ENCODE measurements at regions not wholly inside any gene's neighbourhood (a gene's known extent, or its start where the extent isn't known, plus 50 kb on each side); places are given as distances from the start of the nearest gene placed in this dataset.

GRCh38 chr13:83557845-83558244 lies 324.4 kb downstream of the SLITRK1 start:
- Histone ChIP-seq H3K27me3 (replicated peaks) (no peaks in the 10 kb centered on the region), H3K36me3 (replicated peaks) (no peaks in the 10 kb centered on the region), H3K27ac (no peak overlapping the region), H3K4me3 (ENCODE audit: low read depth, low read length) (no peak overlapping the region)
- no peak for DNase-seq
- TF ChIP-seq CTCF (IDR thresholded peaks at IDR 0.05; ENCODE audit: low read depth, low read length, missing control alignments), result no peak
- in situ Hi-C loops (cut with HindIII; ENCODE audit: low pct_ligation_motif_present, low sequenced_read_pairs), result no loop called here

GRCh38 chr13:83549671-83550070 lies 332.6 kb downstream of the SLITRK1 start:
- no peak overlapping the region for H3K27ac ChIP-seq
- no peaks in the 10 kb centered on the region for H3K27me3 ChIP-seq (replicated peaks)
- DNase-seq, result no peak
- H3K36me3 ChIP-seq (replicated peaks), result no peaks in the 10 kb centered on the region
- TF ChIP-seq CTCF (IDR thresholded peaks at IDR 0.05; ENCODE audit: low read depth, low read length, missing control alignments), result no peak
- H3K4me3 ChIP-seq (ENCODE audit: low read depth, low read length), result no peak overlapping the region
- in situ Hi-C loops (cut with HindIII; ENCODE audit: low pct_ligation_motif_present, low sequenced_read_pairs), result no loop called here

- Histone ChIP-seq H3K36me3 (replicated peaks) (no peaks in the 10 kb centered on the region), H3K27me3 (replicated peaks) (no peaks in the 10 kb centered on the region), H3K27ac (no peak overlapping the region), H3K4me3 (ENCODE audit: low read depth, low read length) (no peak overlapping the region)
- in situ Hi-C loops (cut with HindIII; ENCODE audit: low pct_ligation_motif_present, low sequenced_read_pairs), result no loop called here
- no peak for DNase-seq
- TF ChIP-seq CTCF (IDR thresholded peaks at IDR 0.05; ENCODE audit: low read depth, low read length, missing control alignments), result no peak
Observed at GRCh38 chr13:83547043-83547442, 335.2 kb downstream of the SLITRK1 start.

GRCh38 chr13:83546476-83546875 lies 335.8 kb downstream of the SLITRK1 start:
- no peak for DNase-seq
- Histone ChIP-seq H3K27ac (no peak overlapping the region), H3K27me3 (replicated peaks) (no peaks in the 10 kb centered on the region), H3K4me3 (ENCODE audit: low read depth, low read length) (no peak overlapping the region), H3K36me3 (replicated peaks) (no peaks in the 10 kb centered on the region)
- in situ Hi-C loops (cut with HindIII; ENCODE audit: low pct_ligation_motif_present, low sequenced_read_pairs), result no loop called here
- no peak for TF ChIP-seq CTCF (IDR thresholded peaks at IDR 0.05; ENCODE audit: low read depth, low read length, missing control alignments)

GRCh38 chr13:83538636-83539035 lies 343.6 kb downstream of the SLITRK1 start:
- TF ChIP-seq CTCF (IDR thresholded peaks at IDR 0.05; ENCODE audit: low read depth, low read length, missing control alignments), result no peak
- Histone ChIP-seq H3K27me3 (replicated peaks) (no peaks in the 10 kb centered on the region), H3K27ac (no peak overlapping the region), H3K36me3 (replicated peaks) (no peaks in the 10 kb centered on the region), H3K4me3 (ENCODE audit: low read depth, low read length) (no peak overlapping the region)
- in situ Hi-C loops (cut with HindIII; ENCODE audit: low pct_ligation_motif_present, low sequenced_read_pairs), result no loop called here
- DNase-seq, result no peak

- in situ Hi-C loops (cut with HindIII; ENCODE audit: low pct_ligation_motif_present, low sequenced_read_pairs), result no loop called here
- H3K4me3 ChIP-seq (ENCODE audit: low read depth, low read length), result no peak overlapping the region
- TF ChIP-seq CTCF (IDR thresholded peaks at IDR 0.05; ENCODE audit: low read depth, low read length, missing control alignments), result no peak
Observed at GRCh38 chr13:83536941-83537340, 345.3 kb downstream of the SLITRK1 start.

More at GRCh38 chr13:83536941-83537340, 345.3 kb downstream of the SLITRK1 start:
- no peaks in the 10 kb centered on the region for H3K36me3 ChIP-seq (replicated peaks)
- H3K27me3 ChIP-seq (replicated peaks), result no peaks in the 10 kb centered on the region
- H3K27ac ChIP-seq, result no peak overlapping the region
- DNase-seq, result no peak
